C4-2B (cell line): ENCODE measurements at regions not wholly inside any gene's neighbourhood (a gene's known extent, or its start where the extent isn't known, plus 50 kb on each side); places are given as distances from the start of the nearest gene placed in this dataset.
A peak's percentile ranks its signal among the peaks of the same experiment; 100 is the strongest.

Experiments used
- H3K27ac ChIP-seq: fragments of 450-650 bp; 2 replicates; pipeline ENCODE4 v1.5.1; 2017
- CTCF ChIP-seq: fragments of 450-650 bp; conservative IDR thresholded peaks from 2 replicates; pipeline ENCODE4 v1.5.1; 2017; ENCODE audit warnings: mild to moderate bottlenecking
- ZFX ChIP-seq: fragments of 450-650 bp; IDR thresholded peaks from 2 replicates; pipeline ENCODE4 v1.6.1; 2017

DNA sequence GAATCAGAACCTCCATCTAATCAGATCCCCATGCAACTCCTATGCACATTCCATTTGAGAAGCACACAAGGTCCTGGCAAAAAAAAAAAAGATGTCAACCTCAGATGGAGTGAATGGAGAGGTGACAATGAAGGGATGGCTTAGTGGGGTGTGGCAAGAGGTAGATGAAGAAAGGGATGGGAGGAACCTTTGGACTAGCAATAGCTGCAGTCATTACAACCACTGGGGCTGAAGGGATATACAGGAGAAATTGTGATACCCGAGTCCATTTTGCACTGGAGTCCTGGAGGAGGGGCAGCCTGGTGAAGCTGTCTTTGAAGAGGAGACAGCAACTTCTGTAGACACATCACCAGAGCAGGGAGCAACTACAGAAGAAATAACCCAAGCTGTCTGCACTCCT lies 219.6 kb downstream of the ENC1 start:
- TF ChIP-seq CTCF, result no peak
- TF ChIP-seq ZFX, result no peak
- no peak overlapping the region for H3K27ac ChIP-seq

- no peak for TF ChIP-seq ZFX
- TF ChIP-seq CTCF, result no peak
- no peak overlapping the region for H3K27ac ChIP-seq
These were observed 220.3 kb downstream of the ENC1 start for GRCh38 chr5:74420220-74420619.

DNA sequence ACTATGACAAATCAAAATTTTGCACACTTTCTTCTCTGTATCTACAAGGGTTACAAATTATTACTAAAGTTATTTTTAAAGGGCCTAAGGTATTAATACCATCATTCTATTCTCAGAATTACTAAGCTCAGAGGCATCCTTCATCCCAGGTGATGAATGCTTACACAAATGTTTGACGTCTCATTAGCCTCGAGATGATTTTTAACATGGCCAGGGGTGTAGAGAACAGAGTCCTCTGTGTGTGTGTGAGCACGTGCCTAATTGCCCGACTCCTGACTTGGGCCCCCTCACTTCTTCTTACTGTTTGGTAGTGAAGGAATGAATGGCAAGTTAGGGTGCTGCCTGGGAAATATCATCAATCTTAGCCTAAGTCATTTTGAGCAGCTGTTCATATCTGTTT lies 221.1 kb downstream of the ENC1 start:
- H3K27ac ChIP-seq, result no peak overlapping the region
- TF ChIP-seq CTCF (no peak), ZFX (no peak)

DNA sequence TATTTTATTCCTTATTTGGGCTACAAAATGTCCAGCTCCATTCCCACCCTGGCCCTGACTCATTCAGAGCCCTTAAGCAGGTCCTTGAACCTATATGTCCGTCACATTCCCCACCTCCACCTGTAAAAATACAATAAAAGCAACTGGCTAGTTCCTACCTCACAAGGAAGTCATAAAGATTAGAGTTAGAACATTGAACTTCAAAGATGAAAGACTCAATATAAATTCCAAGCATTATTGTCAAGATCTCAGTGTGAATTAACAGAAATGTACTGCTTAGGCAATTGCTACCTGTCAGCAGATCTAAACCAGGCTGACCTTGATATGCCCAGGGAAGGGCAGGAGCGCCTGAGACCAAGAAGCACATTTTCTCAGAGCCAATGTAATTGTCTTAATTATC lies 221.8 kb downstream of the ENC1 start:
- TF ChIP-seq ZFX (no peak), CTCF (no peak)
- H3K27ac ChIP-seq, result no peak overlapping the region

DNA sequence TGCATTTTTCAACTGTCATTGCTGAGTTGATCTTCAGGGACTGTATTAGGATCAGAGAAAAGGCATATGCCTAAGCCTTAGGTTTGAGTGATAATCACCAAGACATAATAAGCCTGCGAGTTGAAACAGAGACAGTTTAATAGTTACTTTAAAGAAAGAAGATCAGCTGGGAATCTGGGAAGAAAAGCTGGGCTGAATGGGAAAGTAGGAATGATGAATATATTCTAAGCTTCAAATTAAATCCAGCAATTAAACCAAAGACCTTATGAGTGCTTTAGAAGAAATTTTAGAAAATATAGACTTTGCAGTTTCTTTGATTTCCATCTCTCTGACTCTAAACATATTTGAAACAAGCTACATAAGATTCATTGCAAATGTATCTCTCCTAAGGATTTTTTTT lies 222.3 kb downstream of the ENC1 start:
- H3K27ac ChIP-seq, result no peak overlapping the region
- no peak for TF ChIP-seq CTCF

- H3K27ac ChIP-seq, result peak overlapping the region; percentile 38; the same call in 1 of the 2 replicates
- TF ChIP-seq CTCF (no peak), ZFX (no peak)
These were observed 224.8 kb downstream of the ENC1 start for GRCh38 chr5:74415695-74416102.

GRCh38 chr5:74414228-74414627 lies 226.3 kb downstream of the ENC1 start:
- TF ChIP-seq ZFX (no peak), CTCF (no peak)
- peak overlapping the region; percentile 42 for H3K27ac ChIP-seq
